DND-41 (cell line): ENCODE measurements at regions not wholly inside any gene's neighbourhood (a gene's known extent, or its start where the extent isn't known, plus 50 kb on each side); places are given as distances from the start of the nearest gene placed in this dataset.

Experiments
- EZH2 ChIP-seq: IDR thresholded peaks from 3 replicates; pipeline ENCODE4 v1.6.1; 2012; ENCODE audit warnings: borderline replicate concordance, low read depth, mild to moderate bottlenecking, moderate library complexity, low read length, inconsistent platforms; ENCODE audit not compliant: severe bottlenecking
- TF ChIP-seq, protein P1 (sequence below): IDR thresholded peaks from 2 replicates; pipeline ENCODE4 v1.5.1; 2012; ENCODE audit warnings: borderline replicate concordance, low read length, moderate library complexity, mild to moderate bottlenecking; ENCODE audit not compliant: poor library complexity, severe bottlenecking; ENCODE audit errors: extremely low read depth

DNA sequence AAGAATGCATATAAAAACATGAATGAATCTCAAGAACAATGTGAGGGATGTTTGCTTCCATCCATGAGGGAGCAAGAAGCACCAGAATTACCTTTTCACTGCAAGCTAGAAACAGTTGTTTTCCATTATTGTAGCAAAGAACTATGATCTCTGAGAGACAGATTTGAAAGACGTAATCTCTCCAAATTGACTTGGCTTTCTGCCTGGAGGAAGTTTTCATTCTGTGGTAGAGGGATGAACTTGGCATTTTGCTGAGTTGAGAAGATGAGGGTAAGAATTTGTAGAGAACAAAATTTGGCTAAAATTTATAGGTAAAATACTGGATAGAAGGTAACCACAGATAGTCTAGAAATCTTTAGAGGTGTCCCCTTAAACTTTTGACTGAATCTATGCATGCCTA, 496.8 kb downstream of the TDRD3 start:
- TF ChIP-seq, protein P1, sequence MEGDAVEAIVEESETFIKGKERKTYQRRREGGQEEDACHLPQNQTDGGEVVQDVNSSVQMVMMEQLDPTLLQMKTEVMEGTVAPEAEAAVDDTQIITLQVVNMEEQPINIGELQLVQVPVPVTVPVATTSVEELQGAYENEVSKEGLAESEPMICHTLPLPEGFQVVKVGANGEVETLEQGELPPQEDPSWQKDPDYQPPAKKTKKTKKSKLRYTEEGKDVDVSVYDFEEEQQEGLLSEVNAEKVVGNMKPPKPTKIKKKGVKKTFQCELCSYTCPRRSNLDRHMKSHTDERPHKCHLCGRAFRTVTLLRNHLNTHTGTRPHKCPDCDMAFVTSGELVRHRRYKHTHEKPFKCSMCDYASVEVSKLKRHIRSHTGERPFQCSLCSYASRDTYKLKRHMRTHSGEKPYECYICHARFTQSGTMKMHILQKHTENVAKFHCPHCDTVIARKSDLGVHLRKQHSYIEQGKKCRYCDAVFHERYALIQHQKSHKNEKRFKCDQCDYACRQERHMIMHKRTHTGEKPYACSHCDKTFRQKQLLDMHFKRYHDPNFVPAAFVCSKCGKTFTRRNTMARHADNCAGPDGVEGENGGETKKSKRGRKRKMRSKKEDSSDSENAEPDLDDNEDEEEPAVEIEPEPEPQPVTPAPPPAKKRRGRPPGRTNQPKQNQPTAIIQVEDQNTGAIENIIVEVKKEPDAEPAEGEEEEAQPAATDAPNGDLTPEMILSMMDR, result no peak
- no peak for TF ChIP-seq EZH2
